Fibroblast of peridontal ligament (primary cell): ENCODE measurements at regions not wholly inside any gene's neighbourhood (a gene's known extent, or its start where the extent isn't known, plus 50 kb on each side); places are given as distances from the start of the nearest gene placed in this dataset.
A peak's percentile ranks its signal among the peaks of the same experiment; 100 is the strongest.

ENCODE experiments used
- DNase-seq: peaks from one replicate; pipeline ENCODE4 v3.0.0-alpha.2; 2010; ENCODE audit errors: extremely low read depth

DNA sequence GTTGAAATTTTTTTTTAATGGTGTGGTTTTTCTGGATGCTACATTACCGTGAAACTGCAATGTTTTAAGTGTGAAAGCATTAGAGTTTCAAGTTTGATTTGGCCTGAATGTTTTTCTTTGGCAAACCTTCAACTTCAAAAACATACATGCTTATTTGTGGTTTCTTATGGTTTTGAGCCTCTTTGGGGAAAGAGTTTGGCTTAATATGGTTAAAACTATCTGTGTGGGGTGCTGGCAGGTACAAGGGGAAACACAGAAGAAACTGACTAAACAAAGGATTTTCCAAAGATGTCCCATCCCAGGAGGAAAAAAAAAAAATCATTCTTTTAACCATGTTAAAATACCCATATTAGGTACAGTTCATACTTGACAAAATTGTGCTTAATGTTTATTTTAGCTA, 121.1 kb downstream of the HGF start:
- peak; percentile 63 for DNase-seq

DNA sequence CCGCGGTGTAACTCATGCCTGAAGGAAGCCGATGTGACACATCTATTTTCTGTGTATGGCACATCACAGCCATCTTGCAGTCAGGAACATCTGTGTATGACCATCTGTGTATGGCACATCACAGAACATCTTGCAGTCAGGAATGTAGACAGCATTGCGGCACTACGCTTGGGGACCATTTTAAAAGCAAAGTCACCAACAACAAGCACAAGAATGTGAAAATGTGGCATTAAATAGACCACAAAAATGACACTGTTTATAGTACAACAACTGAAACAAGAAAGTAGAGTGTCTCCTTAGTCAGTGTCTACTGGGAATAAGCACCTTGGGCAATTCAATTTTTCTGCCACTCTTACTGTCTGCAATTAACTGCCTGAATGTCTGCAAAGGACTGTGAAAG, 124.4 kb downstream of the HGF start:
- no peak for DNase-seq

DNA sequence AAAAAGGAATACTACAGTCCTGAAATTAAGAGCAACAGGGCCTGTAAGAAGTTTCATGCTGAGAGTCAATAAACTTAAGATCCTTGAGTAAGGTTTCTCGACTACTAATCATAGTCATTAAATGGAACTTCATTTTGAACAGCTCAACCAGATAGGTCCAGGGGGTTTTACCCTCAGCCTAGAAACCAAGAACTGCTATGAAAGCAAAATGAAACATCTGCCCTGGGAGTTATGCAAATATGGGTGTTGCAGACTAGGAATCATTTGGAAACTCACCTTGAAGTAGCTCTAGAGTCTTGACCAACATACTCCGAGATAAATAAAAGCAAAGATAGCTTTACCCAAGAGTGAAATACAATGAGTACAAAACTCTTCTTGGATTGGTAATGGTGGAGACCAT, 128.0 kb downstream of the HGF start:
- no peak for DNase-seq

GRCh38 chr7:81638198-81638597, 131.6 kb downstream of the HGF start:
- peak; percentile 97 for DNase-seq

DNA sequence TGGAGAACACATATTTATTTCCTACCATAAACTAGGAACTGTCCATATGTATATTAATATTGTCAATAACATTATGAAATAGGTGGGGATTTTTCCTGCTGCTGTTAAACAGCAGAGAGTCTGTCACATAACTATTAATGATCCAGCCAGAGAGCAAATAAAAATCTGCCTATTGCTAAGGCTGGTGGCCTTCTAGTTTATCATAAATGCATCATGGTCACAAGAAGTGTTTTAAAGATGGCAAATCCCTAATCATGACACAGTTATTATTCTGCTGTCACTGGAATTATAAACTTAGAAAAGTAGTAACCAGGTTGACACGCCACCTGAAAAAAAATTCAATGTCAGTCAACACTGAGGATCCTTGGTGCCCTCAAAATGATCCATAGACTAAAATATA, 132.3 kb downstream of the HGF start:
- DNase-seq: no peak

- DNase-seq: no peak
These were observed 137.4 kb downstream of the HGF start for GRCh38 chr7:81632418-81632817.

- no peak for DNase-seq
These were observed 139.2 kb downstream of the HGF start for GRCh38 chr7:81630600-81630999.

- DNase-seq: no peak
These were observed 140.1 kb downstream of the HGF start for GRCh38 chr7:81629702-81630101.

DNA sequence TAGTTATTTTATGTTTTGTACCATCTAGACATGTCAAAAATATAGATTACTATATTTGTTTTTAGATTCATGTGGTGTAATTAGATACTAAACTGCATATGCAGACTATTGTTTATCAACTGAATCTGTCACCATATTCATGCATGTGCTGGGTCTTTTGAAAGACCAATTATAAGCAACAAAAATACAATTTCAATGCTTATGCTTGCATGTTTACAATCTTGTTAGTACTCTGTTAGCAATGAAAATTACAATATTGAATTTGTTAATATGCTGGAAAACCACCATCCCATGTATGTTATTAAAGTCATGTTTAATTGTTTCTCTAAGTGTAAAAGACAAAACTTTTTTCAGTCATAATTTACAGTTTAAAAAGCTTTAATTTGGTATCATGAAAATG, 140.9 kb downstream of the HGF start:
- DNase-seq: no peak

GRCh38 chr7:81627536-81628287, 142.1 kb downstream of the HGF start:
- peak; percentile 56 for DNase-seq

DNA sequence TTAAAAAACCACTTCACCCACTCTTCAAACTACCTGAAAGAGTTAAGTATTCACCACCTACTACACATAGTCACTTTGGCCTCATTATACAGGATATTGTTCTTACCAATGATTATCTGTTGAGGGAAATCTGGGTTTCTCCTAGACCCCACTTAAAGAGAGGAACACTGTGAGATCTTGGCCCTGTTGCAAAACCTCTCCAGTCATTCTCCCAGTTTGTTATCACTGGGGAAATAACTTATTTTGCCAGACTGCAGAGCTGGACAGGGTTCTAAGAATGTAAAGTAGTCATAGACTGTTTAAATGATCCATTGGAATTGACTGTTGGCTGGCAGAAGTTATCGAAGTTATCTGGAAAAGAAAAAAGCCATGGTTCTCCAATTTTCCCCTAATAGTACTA, 143.8 kb downstream of the HGF start:
- DNase-seq: peak; percentile 69

DNA sequence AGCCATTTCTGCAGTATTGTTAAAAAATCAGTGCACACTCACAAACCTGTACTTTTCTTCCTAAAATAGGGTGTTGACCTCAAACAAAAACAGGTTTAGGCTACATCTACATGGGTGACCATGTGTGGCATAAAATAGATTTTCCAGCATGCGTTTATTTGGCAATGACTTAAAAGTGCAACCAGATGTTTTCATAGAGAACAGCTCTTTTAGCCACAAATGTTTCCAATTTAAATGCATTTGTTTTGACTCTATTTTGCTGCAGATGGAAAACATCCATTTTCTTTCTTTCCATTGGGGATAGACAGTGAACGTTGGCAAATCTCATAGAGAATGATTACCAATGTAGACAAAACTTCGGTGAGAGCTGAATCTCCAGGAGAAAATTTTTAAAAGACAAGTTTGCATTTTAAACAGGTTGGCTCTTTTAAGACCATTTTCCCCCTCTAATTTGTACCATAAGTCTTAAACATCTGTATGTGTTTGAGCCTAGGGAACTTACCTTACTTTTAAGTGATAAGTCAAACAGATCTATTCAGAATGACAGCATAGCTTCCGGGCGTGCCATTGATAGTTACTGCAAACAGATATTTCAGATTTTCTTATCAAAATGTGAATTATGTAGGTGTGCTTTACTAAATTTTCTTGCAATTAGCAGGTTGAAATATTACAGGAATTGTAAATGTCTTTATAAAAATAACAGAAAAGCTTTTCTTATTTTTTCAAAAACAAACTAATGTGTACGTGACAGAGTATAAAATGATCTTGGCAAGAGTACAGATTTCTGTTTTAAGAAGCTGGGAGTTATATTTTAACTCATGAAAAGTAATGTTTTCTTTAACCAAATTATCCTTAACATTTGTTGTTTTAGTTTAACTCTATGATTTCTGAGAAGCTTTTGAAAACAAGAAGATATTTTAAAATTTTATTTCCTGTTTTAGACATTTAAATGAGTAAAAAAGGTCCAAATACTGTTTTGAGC, 144.9 kb downstream of the HGF start:
- peak; percentile 94 for DNase-seq

DNA sequence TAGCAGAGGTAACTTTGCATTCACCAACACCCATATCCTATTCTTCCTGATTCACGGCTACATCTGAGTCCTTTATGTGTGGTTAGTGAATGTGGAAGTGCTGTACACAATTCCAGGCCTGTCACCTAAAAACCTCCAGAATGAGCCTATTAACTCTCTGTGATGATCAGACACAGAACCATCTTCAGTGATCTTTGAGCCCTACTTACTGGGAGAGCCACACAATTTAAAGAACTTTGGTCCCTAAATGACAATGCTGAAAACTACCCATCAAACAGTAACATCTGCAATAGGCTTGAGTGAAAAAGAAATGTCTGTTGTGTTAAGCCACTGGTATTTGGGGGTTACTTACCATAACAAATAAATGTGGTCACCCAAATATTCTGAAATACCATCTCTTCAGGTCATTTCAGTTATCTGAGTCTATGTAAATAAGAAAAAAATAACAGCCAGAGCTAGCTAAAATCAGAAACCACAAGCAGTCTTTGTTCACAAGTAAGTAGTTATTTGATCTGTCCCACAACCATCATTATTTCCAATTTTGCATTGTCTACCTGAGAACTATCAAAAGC, 145.7 kb downstream of the HGF start:
- DNase-seq: peak; percentile 58

DNA sequence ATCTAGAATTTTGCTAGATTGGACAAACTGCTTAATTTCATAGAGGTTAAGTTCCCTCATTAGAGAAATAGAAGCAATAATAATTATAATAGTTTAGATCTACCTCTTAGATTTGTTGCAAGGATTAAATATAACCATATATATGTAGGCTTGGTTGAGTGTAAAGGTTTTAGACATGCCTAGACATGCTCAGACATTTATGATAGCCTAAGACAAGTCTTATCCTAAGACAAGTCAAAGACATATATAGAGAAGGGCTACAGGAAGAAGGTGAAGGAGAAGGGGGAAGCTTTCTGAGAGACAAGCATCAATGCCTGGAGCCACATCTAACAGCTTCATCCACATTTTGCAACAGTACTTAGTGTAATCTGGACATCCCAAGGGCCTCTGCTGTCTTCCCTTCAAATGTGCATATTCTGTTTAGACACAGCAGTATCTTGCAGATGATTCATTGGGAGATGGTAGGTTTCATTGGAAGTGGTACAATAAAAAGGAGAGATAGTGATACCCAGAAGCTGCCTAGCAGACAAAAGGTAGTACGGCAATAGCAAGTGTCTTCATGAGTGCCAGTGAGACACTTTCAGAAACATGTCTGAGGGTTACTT, 146.5 kb downstream of the HGF start:
- no peak for DNase-seq

DNA sequence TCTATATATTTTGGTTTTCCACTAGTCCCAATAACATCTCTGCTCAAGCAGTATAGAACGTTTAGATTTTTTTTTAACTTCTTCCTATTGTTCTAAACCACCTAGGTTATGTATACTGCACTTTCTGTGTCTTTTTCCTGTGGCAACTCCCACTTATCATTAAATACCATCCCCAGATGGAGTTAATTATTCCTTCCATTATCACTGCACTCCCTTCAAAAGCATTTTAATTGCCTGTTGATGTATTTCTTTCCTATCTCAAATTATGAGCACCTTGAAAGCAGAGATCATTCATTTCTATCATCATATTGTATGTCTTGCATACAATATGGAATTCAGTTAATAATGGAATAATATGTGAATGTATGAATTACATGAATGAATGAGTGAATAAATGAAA, 148.0 kb downstream of the HGF start:
- DNase-seq: no peak

GRCh38 chr7:81618396-81619014, 151.3 kb downstream of the HGF start:
- DNase-seq: peak; percentile 94

DNA sequence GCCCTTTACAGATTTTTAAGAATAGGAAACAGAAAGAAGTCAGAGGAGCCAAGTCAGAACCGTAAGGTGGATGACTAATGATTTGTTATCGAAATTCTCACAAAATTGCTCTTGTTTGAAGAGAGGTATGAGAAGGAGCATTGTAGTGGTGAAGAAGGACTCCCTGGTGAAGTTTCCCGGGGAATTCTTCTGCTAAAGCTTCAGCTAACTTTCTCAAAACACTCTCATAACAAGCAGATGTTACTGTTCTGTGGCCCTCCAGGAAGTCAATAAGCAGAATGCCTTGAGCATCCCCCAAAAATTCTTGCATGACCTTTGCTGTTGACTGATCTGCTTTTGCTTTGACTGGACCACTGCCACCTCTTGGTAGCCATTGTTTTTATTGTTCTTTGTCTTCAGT, 152.9 kb downstream of the HGF start:
- peak; percentile 55 for DNase-seq

DNA sequence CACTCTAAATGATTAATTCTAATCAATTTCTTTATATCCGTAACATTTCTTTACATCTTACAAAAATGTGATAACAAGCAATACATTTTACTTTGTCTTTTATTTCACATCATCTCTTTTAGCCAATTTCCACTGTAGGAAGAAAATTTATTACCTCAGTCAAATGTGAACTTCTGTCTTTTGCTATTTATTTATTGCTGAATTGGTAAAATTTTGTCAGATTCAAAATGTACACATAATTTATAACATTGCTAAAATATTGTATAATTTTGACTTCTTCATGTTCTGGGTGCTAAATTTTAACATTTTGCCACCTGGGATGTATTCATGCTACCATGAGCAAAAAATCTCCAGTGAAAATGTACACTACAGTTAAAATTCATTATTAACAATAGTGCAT, 158.0 kb downstream of the HGF start:
- no peak for DNase-seq

DNA sequence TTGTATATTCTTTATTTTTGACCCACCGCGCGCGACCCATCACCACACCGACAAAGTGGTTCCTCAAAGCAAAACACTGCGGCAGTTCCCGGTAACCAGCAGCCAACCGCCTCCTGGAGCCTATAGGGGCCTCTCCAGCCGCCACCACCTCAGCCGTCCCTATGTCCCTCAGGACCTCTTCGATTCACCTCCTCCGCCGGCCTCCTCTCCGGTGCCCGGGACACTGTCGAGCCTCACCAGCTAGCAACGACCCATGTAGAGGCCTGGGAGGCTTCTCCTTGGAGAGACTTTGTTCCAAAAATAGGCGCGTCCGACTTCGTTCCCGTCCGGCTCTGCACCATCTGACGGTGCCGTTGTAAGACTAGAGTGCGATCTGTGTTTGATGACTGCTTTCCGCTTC, 158.8 kb downstream of the HGF start:
- no peak for DNase-seq

- DNase-seq: peak; percentile 48
These were observed 161.0 kb downstream of the HGF start for GRCh38 chr7:81608748-81609382.

DNA sequence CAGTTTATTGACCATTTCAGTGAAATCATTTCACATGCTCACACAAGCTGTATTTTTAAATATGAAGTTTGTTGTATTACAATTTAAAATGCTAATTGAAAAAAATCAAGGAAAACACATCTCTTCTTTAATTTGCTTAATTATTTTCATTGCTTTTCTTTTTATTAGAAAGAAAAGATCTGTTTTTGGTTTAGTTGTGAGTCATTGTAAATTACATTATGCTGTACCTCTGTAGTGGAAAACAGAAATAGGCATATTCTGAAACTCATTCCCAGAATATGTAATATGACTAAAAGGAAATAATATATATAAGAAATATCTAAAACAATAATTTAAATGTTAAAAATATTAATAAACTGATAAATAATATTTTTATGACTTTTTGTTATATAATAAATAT, 161.9 kb downstream of the HGF start:
- DNase-seq: no peak
